ENCODE measurements at regions not wholly inside any gene's neighbourhood (a gene's known extent, or its start where the extent isn't known, plus 50 kb on each side); places are given as distances from the start of the nearest gene placed in this dataset.

GRCh38 chr7:13155188-13155587 is 467.8 kb downstream of the ARL4A start:
- DNase-seq (ENCODE audit: low spot score in 2 of 2) (no peak), ATAC-seq (ENCODE audit: low read depth) (no peak)
- H3K27ac Mint-ChIP-seq: no peak overlapping the region
- H3K4me1 Mint-ChIP-seq: peaks cover 4% of the 10 kb centered on the region
- no peaks in the 10 kb centered on the region for H3K36me3 Mint-ChIP-seq
- no peak overlapping the region for H3K4me3 Mint-ChIP-seq
- no peaks in the 10 kb centered on the region for H3K9me3 Mint-ChIP-seq
- peaks cover 1% of the 10 kb centered on the region for H3K27me3 Mint-ChIP-seq

GRCh38 chr7:13159003-13159402 is 471.6 kb downstream of the ARL4A start:
- Mint-ChIP-seq H3K4me3 (no peak overlapping the region), H3K9me3 (no peaks in the 10 kb centered on the region), H3K4me1 (peaks cover 4% of the 10 kb centered on the region), H3K27me3 (peaks cover 1% of the 10 kb centered on the region), H3K27ac (no peak overlapping the region), H3K36me3 (no peaks in the 10 kb centered on the region)
- no peak for DNase-seq (ENCODE audit: low spot score in 2 of 2)
- ATAC-seq (ENCODE audit: low read depth): no peak

GRCh38 chr7:13159467-13160184 is 472.2 kb downstream of the ARL4A start:
- DNase-seq (ENCODE audit: low spot score in 2 of 2) (no peak), ATAC-seq (ENCODE audit: low read depth) (no peak)
- Mint-ChIP-seq H3K4me1 (peaks cover 4% of the 10 kb centered on the region), H3K27me3 (peaks cover 5% of the 10 kb centered on the region), H3K4me3 (no peak overlapping the region), H3K9me3 (no peaks in the 10 kb centered on the region), H3K36me3 (no peaks in the 10 kb centered on the region), H3K27ac (peak overlapping the region; percentile 19)

GRCh38 chr7:13161125-13161524 is 473.7 kb downstream of the ARL4A start:
- no peak for ATAC-seq (ENCODE audit: low read depth)
- Mint-ChIP-seq H3K4me1 (peaks cover 4% of the 10 kb centered on the region), H3K9me3 (no peaks in the 10 kb centered on the region), H3K36me3 (no peaks in the 10 kb centered on the region), H3K4me3 (no peak overlapping the region), H3K27ac (no peak overlapping the region), H3K27me3 (peaks cover 5% of the 10 kb centered on the region)
- DNase-seq (ENCODE audit: low spot score in 2 of 2): no peak

- Mint-ChIP-seq H3K27me3 (peaks cover 9% of the 10 kb centered on the region), H3K9me3 (no peaks in the 10 kb centered on the region), H3K36me3 (no peaks in the 10 kb centered on the region)
These were observed 478.4 kb downstream of the ARL4A start for GRCh38 chr7:13165854-13166253.

GRCh38 chr7:13166801-13167200 is 479.4 kb downstream of the ARL4A start:
- H3K4me1 Mint-ChIP-seq: no peaks in the 10 kb centered on the region
- no peak for ATAC-seq (ENCODE audit: low read depth)
- DNase-seq (ENCODE audit: low spot score in 2 of 2): no peak
- H3K9me3 Mint-ChIP-seq: no peaks in the 10 kb centered on the region
- H3K27me3 Mint-ChIP-seq: peaks cover 9% of the 10 kb centered on the region
- no peak overlapping the region for H3K4me3 Mint-ChIP-seq
- H3K27ac Mint-ChIP-seq: no peak overlapping the region
- no peaks in the 10 kb centered on the region for H3K36me3 Mint-ChIP-seq

More at GRCh38 chr7:13165854-13166253, 478.4 kb downstream of the ARL4A start:
- no peak overlapping the region for H3K4me3 Mint-ChIP-seq
- H3K4me1 Mint-ChIP-seq: no peaks in the 10 kb centered on the region
- ATAC-seq (ENCODE audit: low read depth): no peak
- H3K27ac Mint-ChIP-seq: no peak overlapping the region
- no peak for DNase-seq (ENCODE audit: low spot score in 2 of 2)

- ATAC-seq (ENCODE audit: low read depth): no peak
- H3K27me3 Mint-ChIP-seq: peaks cover 8% of the 10 kb centered on the region
- H3K9me3 Mint-ChIP-seq: no peaks in the 10 kb centered on the region
- no peak overlapping the region for H3K27ac Mint-ChIP-seq
- H3K36me3 Mint-ChIP-seq: no peaks in the 10 kb centered on the region
- DNase-seq (ENCODE audit: low spot score in 2 of 2): no peak
- H3K4me3 Mint-ChIP-seq: no peak overlapping the region
- no peaks in the 10 kb centered on the region for H3K4me1 Mint-ChIP-seq
These were observed 481.9 kb downstream of the ARL4A start for GRCh38 chr7:13169356-13169755.

GRCh38 chr7:13174991-13175390 is 487.6 kb downstream of the ARL4A start:
- ATAC-seq (ENCODE audit: low read depth) (no peak), DNase-seq (ENCODE audit: low spot score in 2 of 2) (no peak)
- Mint-ChIP-seq H3K9me3 (no peaks in the 10 kb centered on the region), H3K4me1 (no peaks in the 10 kb centered on the region), H3K27me3 (peaks cover 2% of the 10 kb centered on the region), H3K36me3 (no peaks in the 10 kb centered on the region), H3K27ac (no peak overlapping the region), H3K4me3 (no peak overlapping the region)

- DNase-seq (ENCODE audit: low spot score in 2 of 2): no peak
- Mint-ChIP-seq H3K27me3 (peaks cover 2% of the 10 kb centered on the region), H3K4me3 (no peak overlapping the region)
These were observed 491.7 kb downstream of the ARL4A start for GRCh38 chr7:13179011-13179582.

GRCh38 chr7:13179775-13180523 is 492.5 kb downstream of the ARL4A start:
- no peak for ATAC-seq (ENCODE audit: low read depth)
- no peaks in the 10 kb centered on the region for H3K9me3 Mint-ChIP-seq
- H3K4me1 Mint-ChIP-seq: no peaks in the 10 kb centered on the region
- H3K4me3 Mint-ChIP-seq: no peak overlapping the region
- DNase-seq (ENCODE audit: low spot score in 2 of 2): no peak
- H3K27ac Mint-ChIP-seq: no peak overlapping the region
- H3K36me3 Mint-ChIP-seq: no peaks in the 10 kb centered on the region
- peaks cover 2% of the 10 kb centered on the region for H3K27me3 Mint-ChIP-seq

More at GRCh38 chr7:13179011-13179582, 491.7 kb downstream of the ARL4A start:
- H3K27ac Mint-ChIP-seq: no peak overlapping the region
- no peaks in the 10 kb centered on the region for H3K36me3 Mint-ChIP-seq
- no peak for ATAC-seq (ENCODE audit: low read depth)
- H3K9me3 Mint-ChIP-seq: no peaks in the 10 kb centered on the region
- no peaks in the 10 kb centered on the region for H3K4me1 Mint-ChIP-seq

GRCh38 chr7:13181216-13181615 is 493.8 kb downstream of the ARL4A start:
- H3K4me1 Mint-ChIP-seq: no peaks in the 10 kb centered on the region
- H3K9me3 Mint-ChIP-seq: no peaks in the 10 kb centered on the region
- H3K4me3 Mint-ChIP-seq: no peak overlapping the region
- ATAC-seq (ENCODE audit: low read depth): no peak
- peaks cover 2% of the 10 kb centered on the region for H3K27me3 Mint-ChIP-seq
- no peak for DNase-seq (ENCODE audit: low spot score in 2 of 2)
- H3K36me3 Mint-ChIP-seq: no peaks in the 10 kb centered on the region
- H3K27ac Mint-ChIP-seq: no peak overlapping the region

GRCh38 chr7:13185139-13185538 is 497.7 kb downstream of the ARL4A start:
- H3K27ac Mint-ChIP-seq: no peak overlapping the region
- H3K4me1 Mint-ChIP-seq: no peaks in the 10 kb centered on the region
- no peaks in the 10 kb centered on the region for H3K9me3 Mint-ChIP-seq
- no peak for ATAC-seq (ENCODE audit: low read depth)
- no peaks in the 10 kb centered on the region for H3K27me3 Mint-ChIP-seq
- H3K4me3 Mint-ChIP-seq: no peak overlapping the region
- no peak for DNase-seq (ENCODE audit: low spot score in 2 of 2)
- H3K36me3 Mint-ChIP-seq: no peaks in the 10 kb centered on the region

- DNase-seq (ENCODE audit: low spot score in 2 of 2): no peak
- H3K4me3 Mint-ChIP-seq: no peak overlapping the region
- no peaks in the 10 kb centered on the region for H3K4me1 Mint-ChIP-seq
- no peak for ATAC-seq (ENCODE audit: low read depth)
- no peaks in the 10 kb centered on the region for H3K9me3 Mint-ChIP-seq
- H3K27me3 Mint-ChIP-seq: no peaks in the 10 kb centered on the region
- H3K27ac Mint-ChIP-seq: no peak overlapping the region
- no peaks in the 10 kb centered on the region for H3K36me3 Mint-ChIP-seq
These were observed 500.9 kb downstream of the ARL4A start for GRCh38 chr7:13188236-13188805.

- Mint-ChIP-seq H3K4me1 (no peaks in the 10 kb centered on the region), H3K36me3 (no peaks in the 10 kb centered on the region), H3K27me3 (no peaks in the 10 kb centered on the region), H3K27ac (no peak overlapping the region), H3K9me3 (no peaks in the 10 kb centered on the region), H3K4me3 (no peak overlapping the region)
- DNase-seq (ENCODE audit: low spot score in 2 of 2) (no peak), ATAC-seq (ENCODE audit: low read depth) (no peak)
These were observed 501.5 kb downstream of the ARL4A start for GRCh38 chr7:13188922-13189321.

All from memory B cell (primary cell).